ENCODE measurements at regions not wholly inside any gene's neighbourhood (a gene's known extent, or its start where the extent isn't known, plus 50 kb on each side); places are given as distances from the start of the nearest gene placed in this dataset.

DNA sequence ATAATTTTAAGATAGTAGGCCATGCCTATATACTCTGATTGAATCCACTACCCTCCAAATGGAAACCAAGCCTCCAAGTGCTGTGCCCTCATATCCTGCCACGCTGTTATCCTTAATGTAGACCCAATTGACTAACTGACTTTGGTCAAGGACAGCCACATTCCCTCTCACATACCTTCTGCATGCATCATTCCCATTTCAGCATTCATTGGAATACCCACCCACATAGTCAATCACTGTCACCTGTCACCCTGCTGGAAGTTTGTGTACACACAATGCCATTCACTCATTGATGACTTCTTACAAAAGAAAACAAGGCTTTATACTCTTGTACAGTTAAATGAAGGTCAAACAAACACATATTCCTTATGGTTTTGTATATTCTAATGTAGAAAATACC, 221.1 kb upstream of the PBX1 start:
- H3K36me3 Mint-ChIP-seq (ENCODE audit: low read depth) = no peaks in the 10 kb centered on the region
- TF ChIP-seq, protein P1, sequence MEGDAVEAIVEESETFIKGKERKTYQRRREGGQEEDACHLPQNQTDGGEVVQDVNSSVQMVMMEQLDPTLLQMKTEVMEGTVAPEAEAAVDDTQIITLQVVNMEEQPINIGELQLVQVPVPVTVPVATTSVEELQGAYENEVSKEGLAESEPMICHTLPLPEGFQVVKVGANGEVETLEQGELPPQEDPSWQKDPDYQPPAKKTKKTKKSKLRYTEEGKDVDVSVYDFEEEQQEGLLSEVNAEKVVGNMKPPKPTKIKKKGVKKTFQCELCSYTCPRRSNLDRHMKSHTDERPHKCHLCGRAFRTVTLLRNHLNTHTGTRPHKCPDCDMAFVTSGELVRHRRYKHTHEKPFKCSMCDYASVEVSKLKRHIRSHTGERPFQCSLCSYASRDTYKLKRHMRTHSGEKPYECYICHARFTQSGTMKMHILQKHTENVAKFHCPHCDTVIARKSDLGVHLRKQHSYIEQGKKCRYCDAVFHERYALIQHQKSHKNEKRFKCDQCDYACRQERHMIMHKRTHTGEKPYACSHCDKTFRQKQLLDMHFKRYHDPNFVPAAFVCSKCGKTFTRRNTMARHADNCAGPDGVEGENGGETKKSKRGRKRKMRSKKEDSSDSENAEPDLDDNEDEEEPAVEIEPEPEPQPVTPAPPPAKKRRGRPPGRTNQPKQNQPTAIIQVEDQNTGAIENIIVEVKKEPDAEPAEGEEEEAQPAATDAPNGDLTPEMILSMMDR (IDR thresholded peaks at IDR 0.05) = no peak
- ChIA-PET POLR2A (interaction anchor here (0.5 kb wide), 1 partner anchor 9 kb away, joined by 3 read pairs; no protein-coding TSS in a partner anchor), CTCF (no interaction called here)
- H3K4me1 Mint-ChIP-seq (ENCODE audit: low read depth) = no peaks in the 10 kb centered on the region
- intact Hi-C loops (cut with DNase I, micrococcal nuclease) = no loop called here
- no peak overlapping the region for H3K4me3 Mint-ChIP-seq
- H3K27me3 ChIP-seq (ENCODE audit: control insufficient read depth in 1 of 2, insufficient read depth in 2 of 2, low read length in 2 of 2) = no peaks in the 10 kb centered on the region
- no peak for DNase-seq
- H3K9me3 Mint-ChIP-seq = peaks cover 6% of the 10 kb centered on the region
- no peaks in the 10 kb centered on the region for H3K36me3 ChIP-seq (ENCODE audit: insufficient read depth, low read length)
- H3K9me3 ChIP-seq (ENCODE audit: control insufficient read depth in 1 of 2, insufficient read depth in 1 of 2, low read length in 2 of 2) = peaks cover 0 to 10% of the 10 kb centered on the region in 2 experiments
- no peak for ATAC-seq (ENCODE audit: poor library complexity)
- H3K27ac Mint-ChIP-seq = no peak overlapping the region
- H3K27me3 Mint-ChIP-seq = no peaks in the 10 kb centered on the region
- no peak overlapping the region for H3K27ac ChIP-seq (ENCODE audit: low read depth in 1 of 2, low read length in 2 of 2)
- no peak overlapping the region for H3K4me3 ChIP-seq (ENCODE audit: low read length)
- H3K4me1 ChIP-seq (ENCODE audit: insufficient read depth, low read length) = no peaks in the 10 kb centered on the region

DNA sequence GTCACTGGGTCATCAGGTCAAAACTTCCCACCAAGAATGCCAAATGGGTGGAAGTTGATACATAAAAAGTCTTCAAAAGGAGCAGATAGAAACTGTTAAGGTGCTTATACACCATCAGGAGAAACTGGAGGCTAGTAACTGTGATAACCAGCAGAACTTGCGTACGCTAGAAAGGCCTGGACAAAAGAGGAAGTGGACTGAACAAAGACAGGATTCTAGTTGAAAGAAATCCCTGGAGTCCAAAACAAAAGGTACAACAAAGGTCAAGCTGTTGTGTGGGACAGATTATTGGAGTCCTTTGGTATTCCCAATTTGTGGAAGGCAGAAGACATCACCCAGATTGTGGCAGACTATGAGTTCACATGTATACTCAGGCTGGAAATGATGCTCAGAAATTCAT, 215.8 kb upstream of the PBX1 start:
- POLR2A ChIA-PET = no interaction called here
- intact Hi-C loops (cut with DNase I, micrococcal nuclease) = no loop called here
- no peak overlapping the region for H3K27ac Mint-ChIP-seq
- no peaks in the 10 kb centered on the region for H3K36me3 Mint-ChIP-seq (ENCODE audit: low read depth)
- Histone ChIP-seq H3K4me3 (ENCODE audit: low read length) (no peak overlapping the region), H3K9me3 (ENCODE audit: control insufficient read depth in 1 of 2, insufficient read depth in 1 of 2, low read length in 2 of 2) (peaks cover 0 to 10% of the 10 kb centered on the region in 2 experiments), H3K4me1 (ENCODE audit: insufficient read depth, low read length) (no peaks in the 10 kb centered on the region), H3K27me3 (ENCODE audit: control insufficient read depth in 1 of 2, insufficient read depth in 2 of 2, low read length in 2 of 2) (no peaks in the 10 kb centered on the region), H3K27ac (ENCODE audit: low read depth in 1 of 2, low read length in 2 of 2) (no peak overlapping the region), H3K36me3 (ENCODE audit: insufficient read depth, low read length) (no peaks in the 10 kb centered on the region)
- DNase-seq = no peak
- TF ChIP-seq, protein P1 (IDR thresholded peaks at IDR 0.05) = no peak
- H3K27me3 Mint-ChIP-seq = no peaks in the 10 kb centered on the region
- H3K9me3 Mint-ChIP-seq = peaks cover 19% of the 10 kb centered on the region
- H3K4me3 Mint-ChIP-seq = no peak overlapping the region
- ATAC-seq (ENCODE audit: poor library complexity) = no peak
- H3K4me1 Mint-ChIP-seq (ENCODE audit: low read depth) = no peaks in the 10 kb centered on the region
- CTCF ChIA-PET = no interaction called here

DNA sequence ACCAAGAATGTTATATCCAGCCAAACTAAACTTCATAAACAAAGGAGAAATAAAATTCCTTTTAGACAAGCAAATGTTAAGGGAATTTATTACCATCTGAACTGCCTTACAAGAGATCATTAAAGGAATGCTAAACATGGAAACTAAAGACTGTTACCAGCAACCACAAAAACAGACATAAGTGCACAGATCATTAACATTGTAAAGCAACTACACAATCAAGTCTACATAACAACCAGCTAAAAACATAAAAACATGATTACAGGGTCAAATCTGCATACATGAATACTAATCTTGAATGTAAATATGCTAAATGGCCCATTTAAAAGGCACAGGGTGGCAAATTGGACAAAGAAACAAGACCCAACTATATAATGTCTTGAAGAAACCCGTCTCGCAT, 211.0 kb upstream of the PBX1 start:
- POLR2A ChIA-PET = no interaction called here
- Histone ChIP-seq H3K36me3 (ENCODE audit: insufficient read depth, low read length) (no peaks in the 10 kb centered on the region), H3K9me3 (ENCODE audit: control insufficient read depth in 1 of 2, insufficient read depth in 1 of 2, low read length in 2 of 2) (no peaks in the 10 kb centered on the region), H3K4me3 (ENCODE audit: low read length) (no peak overlapping the region), H3K27ac (ENCODE audit: low read depth in 1 of 2, low read length in 2 of 2) (no peak overlapping the region), H3K4me1 (ENCODE audit: insufficient read depth, low read length) (no peaks in the 10 kb centered on the region), H3K27me3 (ENCODE audit: control insufficient read depth in 1 of 2, insufficient read depth in 2 of 2, low read length in 2 of 2) (no peaks in the 10 kb centered on the region)
- TF ChIP-seq, protein P1 (IDR thresholded peaks at IDR 0.05) = no peak
- DNase-seq (no peak), ATAC-seq (ENCODE audit: poor library complexity) (no peak)
- H3K36me3 Mint-ChIP-seq (ENCODE audit: low read depth) = no peaks in the 10 kb centered on the region
- H3K4me3 Mint-ChIP-seq = no peak overlapping the region
- intact Hi-C loops (cut with DNase I, micrococcal nuclease) = no loop called here
- H3K27me3 Mint-ChIP-seq = no peaks in the 10 kb centered on the region
- CTCF ChIA-PET = no interaction called here
- H3K4me1 Mint-ChIP-seq (ENCODE audit: low read depth) = no peaks in the 10 kb centered on the region
- H3K27ac Mint-ChIP-seq = no peak overlapping the region
- peaks cover 21% of the 10 kb centered on the region for H3K9me3 Mint-ChIP-seq
